KOPT-K1 (cell line): ENCODE measurements at regions not wholly inside any gene's neighbourhood (a gene's known extent, or its start where the extent isn't known, plus 50 kb on each side); places are given as distances from the start of the nearest gene placed in this dataset.

ENCODE experiments used
- H3K27ac ChIP-seq: fragments of 200-600 bp; sonication (generic); 2 replicates; pipeline ENCODE4 v1.5.1; 2016; ENCODE audit warnings: antibody characterized with exemption, mild to moderate bottlenecking, low read depth, low read length; ENCODE audit not compliant: poor library complexity, severe bottlenecking
- H3K36me3 ChIP-seq: fragments of 200-600 bp; sonication (generic); 2 replicates; pipeline ENCODE4 v1.5.1; 2017; ENCODE audit warnings: antibody characterized with exemption, mild to moderate bottlenecking, low read length, moderate library complexity; ENCODE audit not compliant: insufficient read depth
- H3K9me3 ChIP-seq: fragments of 200-600 bp; sonication (generic); 2 replicates; pipeline ENCODE4 v1.5.1; 2017; ENCODE audit warnings: antibody characterized with exemption, low read length, mild to moderate bottlenecking; ENCODE audit not compliant: insufficient read depth, poor library complexity, severe bottlenecking

GRCh38 chr12:69091442-69092017 lies 147.8 kb upstream of the CPSF6 start:
- H3K27ac ChIP-seq = no peak overlapping the region
- H3K36me3 ChIP-seq = no peaks in the 10 kb centered on the region
- H3K9me3 ChIP-seq = no peaks in the 10 kb centered on the region

- Histone ChIP-seq H3K36me3 (no peaks in the 10 kb centered on the region), H3K9me3 (no peaks in the 10 kb centered on the region), H3K27ac (no peak overlapping the region)
These were observed 147.2 kb upstream of the CPSF6 start for GRCh38 chr12:69092137-69092536.

GRCh38 chr12:69094606-69095216 lies 144.7 kb upstream of the CPSF6 start:
- no peak overlapping the region for H3K27ac ChIP-seq

GRCh38 chr12:69095765-69096477 lies 143.4 kb upstream of the CPSF6 start:
- Histone ChIP-seq H3K9me3 (no peaks in the 10 kb centered on the region), H3K27ac (no peak overlapping the region), H3K36me3 (no peaks in the 10 kb centered on the region)

More at GRCh38 chr12:69094606-69095216, 144.7 kb upstream of the CPSF6 start:
- no peaks in the 10 kb centered on the region for H3K9me3 ChIP-seq
- H3K36me3 ChIP-seq = no peaks in the 10 kb centered on the region

- no peak overlapping the region for H3K27ac ChIP-seq
- no peaks in the 10 kb centered on the region for H3K9me3 ChIP-seq
- H3K36me3 ChIP-seq = no peaks in the 10 kb centered on the region
These were observed 142.6 kb upstream of the CPSF6 start for GRCh38 chr12:69096669-69097335.

GRCh38 chr12:69097619-69098368 lies 141.6 kb upstream of the CPSF6 start:
- Histone ChIP-seq H3K9me3 (no peaks in the 10 kb centered on the region), H3K27ac (no peak overlapping the region)

GRCh38 chr12:69099201-69099837 lies 140.1 kb upstream of the CPSF6 start:
- Histone ChIP-seq H3K27ac (no peak overlapping the region), H3K36me3 (no peaks in the 10 kb centered on the region), H3K9me3 (no peaks in the 10 kb centered on the region)

More at GRCh38 chr12:69097619-69098368, 141.6 kb upstream of the CPSF6 start:
- no peaks in the 10 kb centered on the region for H3K36me3 ChIP-seq

GRCh38 chr12:69101505-69101904 lies 137.9 kb upstream of the CPSF6 start:
- Histone ChIP-seq H3K9me3 (no peaks in the 10 kb centered on the region), H3K27ac (no peak overlapping the region), H3K36me3 (no peaks in the 10 kb centered on the region)

GRCh38 chr12:69102856-69103255 lies 136.5 kb upstream of the CPSF6 start:
- Histone ChIP-seq H3K9me3 (no peaks in the 10 kb centered on the region), H3K36me3 (no peaks in the 10 kb centered on the region), H3K27ac (no peak overlapping the region)

- Histone ChIP-seq H3K27ac (no peak overlapping the region), H3K36me3 (no peaks in the 10 kb centered on the region), H3K9me3 (no peaks in the 10 kb centered on the region)
These were observed 134.0 kb upstream of the CPSF6 start for GRCh38 chr12:69105101-69105962.

- no peaks in the 10 kb centered on the region for H3K9me3 ChIP-seq
- no peaks in the 10 kb centered on the region for H3K36me3 ChIP-seq
- H3K27ac ChIP-seq = no peak overlapping the region
These were observed 132.8 kb upstream of the CPSF6 start for GRCh38 chr12:69106482-69107118.

- H3K9me3 ChIP-seq = no peaks in the 10 kb centered on the region
- H3K27ac ChIP-seq = no peak overlapping the region
- H3K36me3 ChIP-seq = no peaks in the 10 kb centered on the region
These were observed 131.8 kb upstream of the CPSF6 start for GRCh38 chr12:69107541-69107940.

- Histone ChIP-seq H3K9me3 (no peaks in the 10 kb centered on the region), H3K27ac (no peak overlapping the region), H3K36me3 (no peaks in the 10 kb centered on the region)
These were observed 131.3 kb upstream of the CPSF6 start for GRCh38 chr12:69108037-69108436.
